ENCODE measurements at regions not wholly inside any gene's neighbourhood (a gene's known extent, or its start where the extent isn't known, plus 50 kb on each side); places are given as distances from the start of the nearest gene placed in this dataset.
"Not testable (repeated sequence)": the region's sequence is repeated elsewhere in the genome, so short reads cannot be mapped to it uniquely, and the experiment has no call there.

- Mint-ChIP-seq H3K27me3 (no peaks in the 10 kb centered on the region), H3K36me3 (ENCODE audit: low read depth) (no peaks in the 10 kb centered on the region), H3K4me3 (no peak overlapping the region), H3K4me1 (no peaks in the 10 kb centered on the region), H3K9me3 (ENCODE audit: low read depth) (peaks cover 2% of the 10 kb centered on the region), H3K27ac (no peak overlapping the region)
- no peak for ATAC-seq
- intact Hi-C loops (cut with DNase I, micrococcal nuclease) = no loop called here
- CTCF ChIA-PET = interaction anchor here (0.7 kb wide), 1 partner anchor 1656 kb away, joined by 4 read pairs; no protein-coding TSS in a partner anchor
- DNase-seq = no peak
- POLR2A ChIA-PET = no interaction called here
These were observed 1104.6 kb downstream of the SORCS3 start for GRCh38 chr10:105745596-105746148.

DNA sequence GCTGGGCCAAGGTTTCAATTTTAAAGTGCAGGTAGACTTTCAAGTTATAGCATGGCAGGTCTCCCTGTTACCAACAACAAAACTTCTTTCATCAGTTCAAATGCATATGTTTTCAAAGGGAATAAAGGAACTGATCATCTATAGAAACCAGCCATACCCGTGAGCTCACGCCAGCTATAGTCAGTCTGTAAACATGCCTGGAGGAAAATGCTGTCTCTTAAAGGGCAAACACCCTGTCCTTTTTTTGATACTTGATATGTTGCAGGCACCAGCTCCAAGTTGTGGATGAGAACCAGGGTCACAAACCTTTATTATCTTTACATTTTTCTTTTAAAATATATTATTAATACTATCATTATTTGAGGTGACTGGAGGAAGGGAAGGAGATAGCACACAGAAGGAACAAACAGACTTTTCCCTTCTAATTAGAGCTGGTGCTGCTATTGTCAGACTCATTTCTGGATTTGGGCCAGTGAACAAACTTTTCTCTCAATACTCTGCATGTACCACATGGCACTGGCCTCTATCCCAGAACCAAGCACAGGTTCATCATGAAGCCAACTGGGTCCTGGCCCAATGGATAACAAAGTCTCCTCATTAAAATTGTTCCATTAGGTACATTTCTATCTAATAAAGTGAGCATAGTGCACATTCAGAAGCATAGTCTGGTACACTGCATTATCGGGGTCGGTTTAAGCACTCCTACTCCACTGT lies 1102.4 kb downstream of the SORCS3 start:
- no peaks in the 10 kb centered on the region for H3K4me1 Mint-ChIP-seq
- H3K9me3 Mint-ChIP-seq (ENCODE audit: low read depth) = peaks cover 2% of the 10 kb centered on the region
- no peak for ATAC-seq
- intact Hi-C loops (cut with DNase I, micrococcal nuclease) = no loop called here
- no peak overlapping the region for H3K27ac Mint-ChIP-seq
- H3K36me3 Mint-ChIP-seq (ENCODE audit: low read depth) = no peaks in the 10 kb centered on the region
- H3K4me3 Mint-ChIP-seq = no peak overlapping the region
- POLR2A ChIA-PET = no interaction called here
- CTCF ChIA-PET = no interaction called here
- no peak for DNase-seq
- no peaks in the 10 kb centered on the region for H3K27me3 Mint-ChIP-seq

DNA sequence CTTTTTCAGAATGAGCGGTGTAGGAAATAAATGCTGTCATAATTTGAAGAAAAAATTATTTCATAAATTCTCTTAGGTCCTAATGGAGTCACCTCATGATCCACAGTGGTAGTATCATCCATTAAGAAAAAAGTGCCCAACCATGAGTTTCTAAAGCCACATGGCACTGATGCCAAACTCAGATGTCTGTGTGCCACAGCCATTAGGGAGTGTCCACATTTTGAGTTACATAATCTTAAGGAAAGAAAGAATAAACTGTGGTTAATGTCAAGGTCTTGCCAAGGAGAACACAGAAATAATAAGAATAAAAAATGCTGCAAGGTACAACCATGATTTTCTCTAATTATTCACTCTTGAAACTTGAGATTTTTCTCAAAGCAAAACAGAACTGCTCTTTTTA lies 1101.8 kb downstream of the SORCS3 start:
- intact Hi-C loops (cut with DNase I, micrococcal nuclease) = no loop called here
- H3K27me3 Mint-ChIP-seq = no peaks in the 10 kb centered on the region
- H3K4me3 Mint-ChIP-seq = no peak overlapping the region
- POLR2A ChIA-PET = no interaction called here
- H3K4me1 Mint-ChIP-seq = no peaks in the 10 kb centered on the region
- H3K27ac Mint-ChIP-seq = no peak overlapping the region
- H3K9me3 Mint-ChIP-seq (ENCODE audit: low read depth) = peaks cover 2% of the 10 kb centered on the region
- H3K36me3 Mint-ChIP-seq (ENCODE audit: low read depth) = no peaks in the 10 kb centered on the region
- CTCF ChIA-PET = no interaction called here
- DNase-seq (no peak), ATAC-seq (no peak)

- no peak for DNase-seq
- H3K36me3 Mint-ChIP-seq (ENCODE audit: low read depth) = no peaks in the 10 kb centered on the region
- intact Hi-C loops (cut with DNase I, micrococcal nuclease) = no loop called here
- POLR2A ChIA-PET = no interaction called here
- H3K4me1 Mint-ChIP-seq = no peaks in the 10 kb centered on the region
- ATAC-seq = no peak
- CTCF ChIA-PET = no interaction called here
- no peak overlapping the region for H3K27ac Mint-ChIP-seq
- H3K9me3 Mint-ChIP-seq (ENCODE audit: low read depth) = peaks cover 5% of the 10 kb centered on the region
- H3K4me3 Mint-ChIP-seq = no peak overlapping the region
- no peaks in the 10 kb centered on the region for H3K27me3 Mint-ChIP-seq
These were observed 1101.1 kb downstream of the SORCS3 start for GRCh38 chr10:105742184-105742583.

GRCh38 chr10:105734479-105734878 lies 1093.4 kb downstream of the SORCS3 start:
- Mint-ChIP-seq H3K4me1 (no peaks in the 10 kb centered on the region), H3K9me3 (ENCODE audit: low read depth) (peaks cover 3% of the 10 kb centered on the region), H3K27me3 (no peaks in the 10 kb centered on the region), H3K4me3 (no peak overlapping the region), H3K36me3 (ENCODE audit: low read depth) (no peaks in the 10 kb centered on the region), H3K27ac (no peak overlapping the region)
- CTCF ChIA-PET = no interaction called here
- no peak for DNase-seq
- intact Hi-C loops (cut with DNase I, micrococcal nuclease) = no loop called here
- ATAC-seq = no peak
- POLR2A ChIA-PET = no interaction called here

- H3K9me3 Mint-ChIP-seq (ENCODE audit: low read depth) = peaks cover 4% of the 10 kb centered on the region
- DNase-seq (no peak), ATAC-seq (no peak)
- no peak overlapping the region for H3K4me3 Mint-ChIP-seq
- CTCF ChIA-PET = no interaction called here
- POLR2A ChIA-PET = no interaction called here
- no peaks in the 10 kb centered on the region for H3K4me1 Mint-ChIP-seq
- intact Hi-C loops (cut with DNase I, micrococcal nuclease) = no loop called here
- no peak overlapping the region for H3K27ac Mint-ChIP-seq
- H3K27me3 Mint-ChIP-seq = no peaks in the 10 kb centered on the region
- no peaks in the 10 kb centered on the region for H3K36me3 Mint-ChIP-seq (ENCODE audit: low read depth)
These were observed 1092.8 kb downstream of the SORCS3 start for GRCh38 chr10:105733924-105734323.

GRCh38 chr10:105729428-105729827 lies 1088.3 kb downstream of the SORCS3 start:
- Mint-ChIP-seq H3K4me3 (no peak overlapping the region), H3K4me1 (no peaks in the 10 kb centered on the region), H3K27ac (no peak overlapping the region), H3K27me3 (no peaks in the 10 kb centered on the region), H3K36me3 (ENCODE audit: low read depth) (no peaks in the 10 kb centered on the region), H3K9me3 (ENCODE audit: low read depth) (peaks cover 11% of the 10 kb centered on the region)
- ChIA-PET CTCF (no interaction called here), POLR2A (no interaction called here)
- intact Hi-C loops (cut with DNase I, micrococcal nuclease) = no loop called here
- no peak for DNase-seq
- no peak for ATAC-seq

GRCh38 chr10:105727586-105727985 lies 1086.5 kb downstream of the SORCS3 start:
- DNase-seq; H3K4me3 Mint-ChIP-seq; H3K4me1 Mint-ChIP-seq; POLR2A ChIA-PET; H3K27ac Mint-ChIP-seq; H3K27me3 Mint-ChIP-seq; CTCF ChIA-PET; intact Hi-C loops (cut with DNase I, micrococcal nuclease); ATAC-seq; H3K36me3 Mint-ChIP-seq (ENCODE audit: low read depth): not testable (repeated sequence)
- peaks cover 11% of the 10 kb centered on the region for H3K9me3 Mint-ChIP-seq (ENCODE audit: low read depth)

- H3K36me3 Mint-ChIP-seq (ENCODE audit: low read depth) = no peaks in the 10 kb centered on the region
- H3K27me3 Mint-ChIP-seq = no peaks in the 10 kb centered on the region
- ChIA-PET CTCF (no interaction called here), POLR2A (interaction anchor here (0.6 kb wide), 1 partner anchor 39 kb away, joined by 5 read pairs; no protein-coding TSS in a partner anchor)
- no peak overlapping the region for H3K27ac Mint-ChIP-seq
- no peaks in the 10 kb centered on the region for H3K4me1 Mint-ChIP-seq
- no peak overlapping the region for H3K4me3 Mint-ChIP-seq
- intact Hi-C loops (cut with DNase I, micrococcal nuclease) = no loop called here
- DNase-seq = no peak
- peaks cover 11% of the 10 kb centered on the region for H3K9me3 Mint-ChIP-seq (ENCODE audit: low read depth)
- ATAC-seq = no peak
These were observed 1086.0 kb downstream of the SORCS3 start for GRCh38 chr10:105727131-105727530.

- no peak for ATAC-seq
- H3K27me3 Mint-ChIP-seq = no peaks in the 10 kb centered on the region
- H3K9me3 Mint-ChIP-seq (ENCODE audit: low read depth) = peaks cover 11% of the 10 kb centered on the region
- no peak overlapping the region for H3K27ac Mint-ChIP-seq
- H3K4me3 Mint-ChIP-seq = no peak overlapping the region
- intact Hi-C loops (cut with DNase I, micrococcal nuclease) = no loop called here
- CTCF ChIA-PET = no interaction called here
- no peak for DNase-seq
- no peaks in the 10 kb centered on the region for H3K4me1 Mint-ChIP-seq
- H3K36me3 Mint-ChIP-seq (ENCODE audit: low read depth) = no peaks in the 10 kb centered on the region
- POLR2A ChIA-PET = no interaction called here
These were observed 1085.1 kb downstream of the SORCS3 start for GRCh38 chr10:105726149-105726548.

GRCh38 chr10:105725007-105725406 lies 1083.9 kb downstream of the SORCS3 start:
- Mint-ChIP-seq H3K27me3 (no peaks in the 10 kb centered on the region), H3K4me3 (no peak overlapping the region), H3K4me1 (no peaks in the 10 kb centered on the region), H3K27ac (no peak overlapping the region), H3K36me3 (ENCODE audit: low read depth) (no peaks in the 10 kb centered on the region), H3K9me3 (ENCODE audit: low read depth) (peaks cover 11% of the 10 kb centered on the region)
- intact Hi-C loops (cut with DNase I, micrococcal nuclease) = no loop called here
- ChIA-PET CTCF (no interaction called here), POLR2A (no interaction called here)
- DNase-seq = no peak
- ATAC-seq = no peak

DNA sequence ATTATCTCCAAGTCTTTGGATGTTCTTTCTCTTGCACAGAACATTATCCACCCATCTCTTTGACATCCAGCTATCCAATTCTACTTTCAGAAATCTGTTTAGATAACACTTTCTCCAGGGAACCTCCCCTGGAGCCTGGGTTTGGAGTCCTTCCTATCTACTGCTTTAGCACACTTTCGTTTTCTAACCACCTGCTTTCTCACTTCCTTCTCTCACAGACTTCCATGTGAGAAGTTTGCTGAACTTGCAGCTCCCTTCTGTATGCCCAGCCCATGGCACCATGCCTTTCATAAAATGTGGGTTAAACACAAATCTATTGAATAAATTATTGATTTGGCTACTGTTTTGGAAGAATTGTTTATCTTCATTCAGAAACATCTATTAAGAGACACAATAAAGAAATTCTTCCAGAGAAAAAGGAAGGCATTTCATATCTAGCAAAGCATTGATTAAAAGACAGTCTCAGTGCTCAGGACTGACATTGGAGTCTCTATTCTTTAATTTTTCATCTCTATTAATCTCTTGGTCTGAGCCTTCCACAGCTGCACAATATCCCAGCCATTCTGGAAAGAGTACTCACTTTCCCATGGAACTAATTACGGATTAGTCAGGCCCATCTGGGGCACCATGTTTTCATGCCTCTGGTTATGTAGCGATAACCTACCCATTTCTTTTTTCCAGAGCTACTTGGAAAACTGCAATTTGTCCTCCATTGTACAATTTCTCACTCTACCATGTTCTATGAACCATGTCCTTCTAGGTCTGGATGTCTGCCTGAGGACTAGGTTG lies 1077.3 kb downstream of the SORCS3 start:
- Mint-ChIP-seq H3K9me3 (ENCODE audit: low read depth) (peaks cover 3% of the 10 kb centered on the region), H3K27me3 (no peaks in the 10 kb centered on the region), H3K4me1 (no peaks in the 10 kb centered on the region), H3K4me3 (no peak overlapping the region), H3K27ac (no peak overlapping the region), H3K36me3 (ENCODE audit: low read depth) (no peaks in the 10 kb centered on the region)
- ChIA-PET CTCF (interaction anchor here (1.3 kb wide), 1 partner anchor 13 kb away, joined by 4 read pairs; no protein-coding TSS in a partner anchor), POLR2A (no interaction called here)
- no peak for ATAC-seq
- DNase-seq = no peak
- intact Hi-C loops (cut with DNase I, micrococcal nuclease) = no loop called here

All from activated CD4-positive, alpha-beta T cell treated with anti-CD3 and anti-CD28 coated beads for 36 hours (primary cell).